ENCODE measurements at regions not wholly inside any gene's neighbourhood (a gene's known extent, or its start where the extent isn't known, plus 50 kb on each side); places are given as distances from the start of the nearest gene placed in this dataset.

DNA sequence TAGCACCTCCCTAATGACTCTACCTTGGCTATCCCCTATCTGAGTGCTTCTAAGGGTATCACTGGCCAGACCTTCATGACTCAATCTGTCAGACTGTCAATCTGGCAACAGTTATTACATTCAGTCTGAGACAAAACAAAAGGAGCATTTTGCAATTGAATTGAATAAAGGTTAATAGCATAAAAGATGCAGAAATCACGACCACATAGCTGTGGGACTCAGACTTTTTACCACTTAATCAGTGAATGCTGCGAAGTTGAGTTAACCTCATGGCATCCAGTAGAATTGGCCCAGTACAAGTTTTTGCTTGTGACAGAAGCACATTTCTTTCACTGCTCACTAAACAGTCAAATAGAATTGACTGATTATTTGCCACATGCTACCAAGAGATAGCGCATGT lies 480.7 kb upstream of the DPPA4 start:
- TF ChIP-seq YY1 (IDR thresholded peaks at IDR 0.05; ENCODE audit: low read depth) = no peak
- TF ChIP-seq RAD21 (IDR thresholded peaks at IDR 0.05; ENCODE audit: low read depth) = no peak
- no peak for TF ChIP-seq EP300 (IDR thresholded peaks at IDR 0.05; ENCODE audit: borderline replicate concordance)
- TF ChIP-seq, protein P1, sequence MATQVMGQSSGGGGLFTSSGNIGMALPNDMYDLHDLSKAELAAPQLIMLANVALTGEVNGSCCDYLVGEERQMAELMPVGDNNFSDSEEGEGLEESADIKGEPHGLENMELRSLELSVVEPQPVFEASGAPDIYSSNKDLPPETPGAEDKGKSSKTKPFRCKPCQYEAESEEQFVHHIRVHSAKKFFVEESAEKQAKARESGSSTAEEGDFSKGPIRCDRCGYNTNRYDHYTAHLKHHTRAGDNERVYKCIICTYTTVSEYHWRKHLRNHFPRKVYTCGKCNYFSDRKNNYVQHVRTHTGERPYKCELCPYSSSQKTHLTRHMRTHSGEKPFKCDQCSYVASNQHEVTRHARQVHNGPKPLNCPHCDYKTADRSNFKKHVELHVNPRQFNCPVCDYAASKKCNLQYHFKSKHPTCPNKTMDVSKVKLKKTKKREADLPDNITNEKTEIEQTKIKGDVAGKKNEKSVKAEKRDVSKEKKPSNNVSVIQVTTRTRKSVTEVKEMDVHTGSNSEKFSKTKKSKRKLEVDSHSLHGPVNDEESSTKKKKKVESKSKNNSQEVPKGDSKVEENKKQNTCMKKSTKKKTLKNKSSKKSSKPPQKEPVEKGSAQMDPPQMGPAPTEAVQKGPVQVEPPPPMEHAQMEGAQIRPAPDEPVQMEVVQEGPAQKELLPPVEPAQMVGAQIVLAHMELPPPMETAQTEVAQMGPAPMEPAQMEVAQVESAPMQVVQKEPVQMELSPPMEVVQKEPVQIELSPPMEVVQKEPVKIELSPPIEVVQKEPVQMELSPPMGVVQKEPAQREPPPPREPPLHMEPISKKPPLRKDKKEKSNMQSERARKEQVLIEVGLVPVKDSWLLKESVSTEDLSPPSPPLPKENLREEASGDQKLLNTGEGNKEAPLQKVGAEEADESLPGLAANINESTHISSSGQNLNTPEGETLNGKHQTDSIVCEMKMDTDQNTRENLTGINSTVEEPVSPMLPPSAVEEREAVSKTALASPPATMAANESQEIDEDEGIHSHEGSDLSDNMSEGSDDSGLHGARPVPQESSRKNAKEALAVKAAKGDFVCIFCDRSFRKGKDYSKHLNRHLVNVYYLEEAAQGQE (IDR thresholded peaks at IDR 0.05; ENCODE audit: low read depth) = no peak
- TF ChIP-seq EGR1 (IDR thresholded peaks at IDR 0.05) = no peak
- TF ChIP-seq TAF1 (IDR thresholded peaks at IDR 0.05; ENCODE audit: low read depth) = no peak

Data from Ishikawa (cell line).